K562 (cell line): ENCODE measurements at regions not wholly inside any gene's neighbourhood (a gene's known extent, or its start where the extent isn't known, plus 50 kb on each side); places are given as distances from the start of the nearest gene placed in this dataset.
A peak's percentile ranks its signal among the peaks of the same experiment; 100 is the strongest.

Experiments
- CREBBP ChIP-seq: IDR thresholded peaks from one replicate; pipeline ENCODE4 v1.6.1; 2012; ENCODE audit warnings: low read depth, mild to moderate bottlenecking, control low read depth, inconsistent platforms, low read length
- DIDO1 ChIP-seq: fragments of 450-650 bp; IDR thresholded peaks from 2 replicates; pipeline ENCODE4 v1.6.1; 2016; ENCODE audit warnings: low read depth, missing biosample characterization, missing genetic modification characterization
- ELF1 ChIP-seq: fragments of 200-800 bp; sonication (Bioruptor generic); IDR thresholded peaks from 2 replicates; pipeline ENCODE4 v1.6.1; 2016; ENCODE audit warnings: missing genetic modification characterization, missing compliant biosample characterization
- HDAC6 ChIP-seq: IDR thresholded peaks from 2 replicates; pipeline ENCODE4 v1.6.1; 2012; ENCODE audit warnings: low read depth, mild to moderate bottlenecking, control low read depth, inconsistent platforms, low read length, moderate library complexity
- KDM4B ChIP-seq, 2 experiments: fragments of 450-650 bp in 1 of 2; sonication (generic) in 1 of 2; IDR thresholded peaks; 2 replicates each; pipeline ENCODE4 v1.6.1; 2016 to 2017; ENCODE audit warnings: borderline replicate concordance in 2 of 2, antibody characterized with exemption in 1 of 2, low read depth in 1 of 2, mild to moderate bottlenecking in 1 of 2
- MCM5 ChIP-seq: fragments of 450-650 bp; IDR thresholded peaks from 2 replicates; pipeline ENCODE4 v1.6.1; 2016; ENCODE audit warnings: low read depth
- RBBP5 ChIP-seq: fragments of 200-600 bp; sonication (generic); IDR thresholded peaks from 2 replicates; pipeline ENCODE4 v1.6.1; 2012; ENCODE audit warnings: borderline replicate concordance, mild to moderate bottlenecking, low read length, control low read depth, inconsistent platforms; ENCODE audit not compliant: insufficient read depth, poor library complexity, severe bottlenecking
- YY1 ChIP-seq, 3 experiments: IDR thresholded peaks; 2 replicates each; pipeline ENCODE4 v1.6.1; 2011; ENCODE audit warnings: low read length in 2 of 3, mild to moderate bottlenecking in 2 of 3, moderate library complexity in 2 of 3, borderline replicate concordance in 1 of 3, control low read depth in 1 of 3, low read depth in 1 of 3; ENCODE audit not compliant: insufficient read depth in 3 of 3, insufficient replicate concordance in 2 of 3, control insufficient read depth in 1 of 3, insufficient read length in 1 of 3; ENCODE audit errors: extremely low read depth in 1 of 3
- ZNF140 ChIP-seq: fragments of 250-450 bp; sonication (Bioruptor Pico); IDR thresholded peaks from 2 replicates; pipeline ENCODE4 v1.8.0; 2021; ENCODE audit warnings: moderate library complexity, mild to moderate bottlenecking, inconsistent platforms
- ZNF583 ChIP-seq: fragments of 250-450 bp; sonication (Bioruptor Pico); IDR thresholded peaks from 2 replicates; pipeline ENCODE4 v1.4.0; 2020
- ZZZ3 ChIP-seq: fragments of 450-650 bp; IDR thresholded peaks from 2 replicates; pipeline ENCODE4 v1.6.1; 2016; ENCODE audit warnings: antibody characterized with exemption, mild to moderate bottlenecking, moderate library complexity
- TF ChIP-seq, protein P1 (sequence below), 3 experiments: IDR thresholded peaks in 2 of 3; conservative IDR thresholded peaks in 1 of 3; 2 replicates each; pipeline ENCODE4 v1.5.1; 2011 to 2012; ENCODE audit warnings: low read length in 3 of 3, mild to moderate bottlenecking in 3 of 3, control low read depth in 2 of 3, improper control_type of control experiment in 1 of 3, inconsistent platforms in 1 of 3, low read depth in 1 of 3, mixed read lengths in 1 of 3, moderate library complexity in 1 of 3; ENCODE audit not compliant: insufficient read depth in 2 of 3
- TF ChIP-seq, protein P2 (sequence below), 2 experiments: fragments of 150-350 bp in 1 of 2; IDR thresholded peaks; 2 replicates each; pipeline ENCODE4 v1.6.1; 2012 to 2016; ENCODE audit warnings: low read depth in 2 of 2, low read length in 2 of 2, mild to moderate bottlenecking in 1 of 2, moderate library complexity in 1 of 2
- TF ChIP-seq, protein P3 (sequence below): fragments of 250-450 bp; sonication (Bioruptor Pico); IDR thresholded peaks from 2 replicates; pipeline ENCODE4 v1.5.0; 2021
- TF ChIP-seq, protein P4 (sequence below): fragments of 450-650 bp; formaldehyde crosslinking; IDR thresholded peaks from 2 replicates; pipeline ENCODE4 v1.4.0; 2022; ENCODE audit warnings: missing genetic modification characterization
- TF ChIP-seq, protein P5 (sequence below): fragments of 250-450 bp; sonication (Bioruptor Pico); IDR thresholded peaks from 2 replicates; pipeline ENCODE4 v1.8.0; 2021; ENCODE audit warnings: moderate library complexity, mild to moderate bottlenecking, inconsistent platforms

DNA sequence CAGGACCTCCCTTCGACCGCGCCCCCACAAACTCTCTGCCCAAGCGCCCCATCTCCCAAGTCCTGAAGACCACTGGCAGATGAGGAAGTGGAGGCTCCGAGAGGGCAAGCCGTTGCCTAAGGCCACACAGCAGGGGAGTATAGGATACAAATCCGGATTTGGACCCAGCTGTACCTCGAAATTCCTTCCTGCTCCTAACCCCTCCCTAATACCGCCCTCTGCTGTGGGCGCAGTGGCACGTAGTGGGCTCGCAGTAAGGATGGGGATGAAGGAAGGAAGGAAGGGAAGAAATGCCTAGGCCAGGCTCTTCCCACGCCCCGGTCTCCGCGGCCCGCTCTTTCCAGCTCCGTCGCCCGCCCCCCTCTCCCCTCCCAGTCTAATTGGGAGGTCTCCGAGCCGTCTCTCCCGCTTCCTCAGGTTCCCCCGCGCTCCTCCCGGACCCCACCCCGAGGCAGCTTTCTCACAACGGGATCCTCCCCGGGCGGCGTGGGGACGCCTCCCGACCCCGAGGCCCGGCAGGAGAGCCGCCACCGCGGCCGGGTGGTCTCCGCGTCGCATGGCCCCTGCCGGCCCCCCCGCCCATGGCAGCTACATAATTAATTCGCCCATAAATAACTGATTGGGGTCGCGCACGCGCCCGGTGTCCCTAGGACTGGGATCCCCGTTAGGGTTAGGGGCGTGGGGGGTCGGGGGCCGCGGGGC lies 138.9 kb downstream of the C9orf50 start (continued):
- TF ChIP-seq, protein P1, sequence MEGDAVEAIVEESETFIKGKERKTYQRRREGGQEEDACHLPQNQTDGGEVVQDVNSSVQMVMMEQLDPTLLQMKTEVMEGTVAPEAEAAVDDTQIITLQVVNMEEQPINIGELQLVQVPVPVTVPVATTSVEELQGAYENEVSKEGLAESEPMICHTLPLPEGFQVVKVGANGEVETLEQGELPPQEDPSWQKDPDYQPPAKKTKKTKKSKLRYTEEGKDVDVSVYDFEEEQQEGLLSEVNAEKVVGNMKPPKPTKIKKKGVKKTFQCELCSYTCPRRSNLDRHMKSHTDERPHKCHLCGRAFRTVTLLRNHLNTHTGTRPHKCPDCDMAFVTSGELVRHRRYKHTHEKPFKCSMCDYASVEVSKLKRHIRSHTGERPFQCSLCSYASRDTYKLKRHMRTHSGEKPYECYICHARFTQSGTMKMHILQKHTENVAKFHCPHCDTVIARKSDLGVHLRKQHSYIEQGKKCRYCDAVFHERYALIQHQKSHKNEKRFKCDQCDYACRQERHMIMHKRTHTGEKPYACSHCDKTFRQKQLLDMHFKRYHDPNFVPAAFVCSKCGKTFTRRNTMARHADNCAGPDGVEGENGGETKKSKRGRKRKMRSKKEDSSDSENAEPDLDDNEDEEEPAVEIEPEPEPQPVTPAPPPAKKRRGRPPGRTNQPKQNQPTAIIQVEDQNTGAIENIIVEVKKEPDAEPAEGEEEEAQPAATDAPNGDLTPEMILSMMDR (IDR thresholded peaks at IDR 0.05 in 2 of 3, conservative IDR thresholded peaks at IDR 0.05 in 1 of 3; ENCODE audit: insufficient read depth in 2 of 3, low read depth in 1 of 3, low read length in 3 of 3), result 0 out of 6 replicates have a peak, but pooled peaks of 1 of the 3 experiments have one; percentile 18
- TF ChIP-seq, protein P2, sequence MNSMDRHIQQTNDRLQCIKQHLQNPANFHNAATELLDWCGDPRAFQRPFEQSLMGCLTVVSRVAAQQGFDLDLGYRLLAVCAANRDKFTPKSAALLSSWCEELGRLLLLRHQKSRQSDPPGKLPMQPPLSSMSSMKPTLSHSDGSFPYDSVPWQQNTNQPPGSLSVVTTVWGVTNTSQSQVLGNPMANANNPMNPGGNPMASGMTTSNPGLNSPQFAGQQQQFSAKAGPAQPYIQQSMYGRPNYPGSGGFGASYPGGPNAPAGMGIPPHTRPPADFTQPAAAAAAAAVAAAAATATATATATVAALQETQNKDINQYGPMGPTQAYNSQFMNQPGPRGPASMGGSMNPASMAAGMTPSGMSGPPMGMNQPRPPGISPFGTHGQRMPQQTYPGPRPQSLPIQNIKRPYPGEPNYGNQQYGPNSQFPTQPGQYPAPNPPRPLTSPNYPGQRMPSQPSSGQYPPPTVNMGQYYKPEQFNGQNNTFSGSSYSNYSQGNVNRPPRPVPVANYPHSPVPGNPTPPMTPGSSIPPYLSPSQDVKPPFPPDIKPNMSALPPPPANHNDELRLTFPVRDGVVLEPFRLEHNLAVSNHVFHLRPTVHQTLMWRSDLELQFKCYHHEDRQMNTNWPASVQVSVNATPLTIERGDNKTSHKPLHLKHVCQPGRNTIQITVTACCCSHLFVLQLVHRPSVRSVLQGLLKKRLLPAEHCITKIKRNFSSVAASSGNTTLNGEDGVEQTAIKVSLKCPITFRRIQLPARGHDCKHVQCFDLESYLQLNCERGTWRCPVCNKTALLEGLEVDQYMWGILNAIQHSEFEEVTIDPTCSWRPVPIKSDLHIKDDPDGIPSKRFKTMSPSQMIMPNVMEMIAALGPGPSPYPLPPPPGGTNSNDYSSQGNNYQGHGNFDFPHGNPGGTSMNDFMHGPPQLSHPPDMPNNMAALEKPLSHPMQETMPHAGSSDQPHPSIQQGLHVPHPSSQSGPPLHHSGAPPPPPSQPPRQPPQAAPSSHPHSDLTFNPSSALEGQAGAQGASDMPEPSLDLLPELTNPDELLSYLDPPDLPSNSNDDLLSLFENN (IDR thresholded peaks at IDR 0.05; ENCODE audit: low read depth in 2 of 2, low read length in 2 of 2), result no peak
- TF ChIP-seq, protein P3, sequence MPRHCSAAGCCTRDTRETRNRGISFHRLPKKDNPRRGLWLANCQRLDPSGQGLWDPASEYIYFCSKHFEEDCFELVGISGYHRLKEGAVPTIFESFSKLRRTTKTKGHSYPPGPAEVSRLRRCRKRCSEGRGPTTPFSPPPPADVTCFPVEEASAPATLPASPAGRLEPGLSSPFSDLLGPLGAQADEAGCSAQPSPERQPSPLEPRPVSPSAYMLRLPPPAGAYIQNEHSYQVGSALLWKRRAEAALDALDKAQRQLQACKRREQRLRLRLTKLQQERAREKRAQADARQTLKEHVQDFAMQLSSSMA (CRISPR knock-in tag), result no peak
- TF ChIP-seq KDM4B (IDR thresholded peaks at IDR 0.05; ENCODE audit: borderline replicate concordance in 2 of 2, low read depth in 1 of 2) (no peak), ELF1 (no peak), CREBBP (no peak), RBBP5 (peak; percentile 6), ZZZ3 (no peak), ZNF583 (CRISPR knock-in tag) (no peak), DIDO1 (tag) (no peak), ZNF140 (no peak), YY1 (IDR thresholded peaks at IDR 0.05; ENCODE audit: borderline replicate concordance in 1 of 3, control insufficient read depth in 1 of 3, extremely low read depth in 1 of 3, insufficient read depth in 3 of 3, insufficient read length in 1 of 3, insufficient replicate concordance in 2 of 3, low read depth in 1 of 3, low read length in 2 of 3) (no peak), MCM5 (no peak), HDAC6 (no peak)
- TF ChIP-seq, protein P4, sequence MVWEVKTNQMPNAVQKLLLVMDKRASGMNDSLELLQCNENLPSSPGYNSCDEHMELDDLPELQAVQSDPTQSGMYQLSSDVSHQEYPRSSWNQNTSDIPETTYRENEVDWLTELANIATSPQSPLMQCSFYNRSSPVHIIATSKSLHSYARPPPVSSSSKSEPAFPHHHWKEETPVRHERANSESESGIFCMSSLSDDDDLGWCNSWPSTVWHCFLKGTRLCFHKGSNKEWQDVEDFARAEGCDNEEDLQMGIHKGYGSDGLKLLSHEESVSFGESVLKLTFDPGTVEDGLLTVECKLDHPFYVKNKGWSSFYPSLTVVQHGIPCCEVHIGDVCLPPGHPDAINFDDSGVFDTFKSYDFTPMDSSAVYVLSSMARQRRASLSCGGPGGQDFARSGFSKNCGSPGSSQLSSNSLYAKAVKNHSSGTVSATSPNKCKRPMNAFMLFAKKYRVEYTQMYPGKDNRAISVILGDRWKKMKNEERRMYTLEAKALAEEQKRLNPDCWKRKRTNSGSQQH, result no peak
- TF ChIP-seq, protein P5, sequence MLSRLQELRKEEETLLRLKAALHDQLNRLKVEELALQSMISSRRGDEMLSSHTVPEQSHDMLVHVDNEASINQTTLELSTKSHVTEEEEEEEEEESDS (CRISPR knock-in tag), result no peak
